Endothelial cell (in vitro differentiated cells): ENCODE measurements at regions not wholly inside any gene's neighbourhood (a gene's known extent, or its start where the extent isn't known, plus 50 kb on each side); places are given as distances from the start of the nearest gene placed in this dataset.

ENCODE experiments used
- DNase-seq: peaks from one replicate; pipeline ENCODE4 v3.0.0; 2021; ENCODE audit warnings: low spot score
- H3K27ac Mint-ChIP-seq: one replicate; pipeline ENCODE4 v1.8.0; 2021; ENCODE audit warnings: mixed read lengths, inconsistent platforms; ENCODE audit not compliant: unreplicated experiment
- H3K27me3 Mint-ChIP-seq: one replicate; pipeline ENCODE4 v1.8.0; 2021; ENCODE audit warnings: mild to moderate bottlenecking, moderate library complexity, mixed read lengths, inconsistent platforms; ENCODE audit not compliant: unreplicated experiment
- H3K36me3 Mint-ChIP-seq: one replicate; pipeline ENCODE4 v1.8.0; 2021; ENCODE audit warnings: mild to moderate bottlenecking, low read depth, mixed read lengths, inconsistent platforms; ENCODE audit not compliant: unreplicated experiment
- H3K4me1 Mint-ChIP-seq: one replicate; pipeline ENCODE4 v1.8.0; 2021; ENCODE audit warnings: mild to moderate bottlenecking, mixed read lengths, inconsistent platforms; ENCODE audit not compliant: unreplicated experiment
- H3K4me3 Mint-ChIP-seq: one replicate; pipeline ENCODE4 v1.8.0; 2021; ENCODE audit warnings: mild to moderate bottlenecking, mixed read lengths, inconsistent platforms; ENCODE audit not compliant: unreplicated experiment
- H3K9me3 Mint-ChIP-seq: one replicate; pipeline ENCODE4 v1.8.0; 2021; ENCODE audit warnings: mixed read lengths, inconsistent platforms; ENCODE audit not compliant: unreplicated experiment
- CTCF ChIP-seq: fragments of 200-600 bp; sonication (generic); IDR thresholded peaks from one replicate; pipeline ENCODE4 v1.5.0; 2021; ENCODE audit warnings: antibody characterized with exemption; ENCODE audit not compliant: unreplicated experiment

GRCh38 chr13:74219566-74219965, 85.4 kb upstream of the KLF12 start:
- H3K36me3 Mint-ChIP-seq, result no peaks in the 10 kb centered on the region
- TF ChIP-seq CTCF, result no peak
- no peak for DNase-seq
- H3K27me3 Mint-ChIP-seq, result no peaks in the 10 kb centered on the region
- no peaks in the 10 kb centered on the region for H3K9me3 Mint-ChIP-seq
- no peak overlapping the region for H3K27ac Mint-ChIP-seq
- no peaks in the 10 kb centered on the region for H3K4me1 Mint-ChIP-seq
- H3K4me3 Mint-ChIP-seq, result no peak overlapping the region

- no peak for DNase-seq
- no peak for TF ChIP-seq CTCF
- Mint-ChIP-seq H3K4me3 (no peak overlapping the region), H3K36me3 (no peaks in the 10 kb centered on the region), H3K27ac (no peak overlapping the region), H3K4me1 (no peaks in the 10 kb centered on the region), H3K9me3 (no peaks in the 10 kb centered on the region), H3K27me3 (no peaks in the 10 kb centered on the region)
These were observed 84.1 kb upstream of the KLF12 start for GRCh38 chr13:74218291-74218690.

- H3K27me3 Mint-ChIP-seq, result no peaks in the 10 kb centered on the region
- TF ChIP-seq CTCF, result no peak
- no peak for DNase-seq
- no peak overlapping the region for H3K27ac Mint-ChIP-seq
- no peaks in the 10 kb centered on the region for H3K9me3 Mint-ChIP-seq
- no peaks in the 10 kb centered on the region for H3K4me1 Mint-ChIP-seq
- H3K36me3 Mint-ChIP-seq, result no peaks in the 10 kb centered on the region
- H3K4me3 Mint-ChIP-seq, result no peak overlapping the region
These were observed 83.6 kb upstream of the KLF12 start for GRCh38 chr13:74217811-74218210.

GRCh38 chr13:74215420-74215819, 81.2 kb upstream of the KLF12 start:
- H3K27me3 Mint-ChIP-seq, result no peaks in the 10 kb centered on the region
- H3K4me1 Mint-ChIP-seq, result no peaks in the 10 kb centered on the region

GRCh38 chr13:74214321-74214720, 80.1 kb upstream of the KLF12 start:
- H3K9me3 Mint-ChIP-seq, result no peaks in the 10 kb centered on the region
- no peak for DNase-seq
- no peaks in the 10 kb centered on the region for H3K27me3 Mint-ChIP-seq
- H3K4me3 Mint-ChIP-seq, result no peak overlapping the region
- no peaks in the 10 kb centered on the region for H3K36me3 Mint-ChIP-seq
- no peak overlapping the region for H3K27ac Mint-ChIP-seq
- TF ChIP-seq CTCF, result no peak
- no peaks in the 10 kb centered on the region for H3K4me1 Mint-ChIP-seq

More at GRCh38 chr13:74215420-74215819, 81.2 kb upstream of the KLF12 start:
- H3K27ac Mint-ChIP-seq, result no peak overlapping the region
- no peak overlapping the region for H3K4me3 Mint-ChIP-seq
- no peaks in the 10 kb centered on the region for H3K9me3 Mint-ChIP-seq
- no peak for DNase-seq
- no peak for TF ChIP-seq CTCF
- no peaks in the 10 kb centered on the region for H3K36me3 Mint-ChIP-seq
